VCaP (cell line): ENCODE measurements at regions not wholly inside any gene's neighbourhood (a gene's known extent, or its start where the extent isn't known, plus 50 kb on each side); places are given as distances from the start of the nearest gene placed in this dataset.

Experiments
- H3K27ac ChIP-seq: fragments of 450-650 bp; 2 replicates; pipeline ENCODE4 v1.5.1; 2017
- CTCF ChIP-seq: fragments of 450-650 bp; conservative IDR thresholded peaks from 2 replicates; pipeline ENCODE4 v1.5.1; 2017; ENCODE audit warnings: mild to moderate bottlenecking, moderate library complexity

- no peak for TF ChIP-seq CTCF
- no peak overlapping the region for H3K27ac ChIP-seq
These were observed 125.2 kb downstream of the ALX1 start for GRCh38 chr12:85405262-85405661.

- H3K27ac ChIP-seq: no peak overlapping the region
- TF ChIP-seq CTCF: no peak
These were observed 125.9 kb downstream of the ALX1 start for GRCh38 chr12:85405781-85406522.

GRCh38 chr12:85413266-85413665, 133.2 kb downstream of the ALX1 start:
- no peak for TF ChIP-seq CTCF
- no peak overlapping the region for H3K27ac ChIP-seq

GRCh38 chr12:85422762-85423161, 142.7 kb downstream of the ALX1 start:
- TF ChIP-seq CTCF: no peak

GRCh38 chr12:85423947-85424346, 143.9 kb downstream of the ALX1 start:
- no peak overlapping the region for H3K27ac ChIP-seq
- no peak for TF ChIP-seq CTCF

More at GRCh38 chr12:85422762-85423161, 142.7 kb downstream of the ALX1 start:
- H3K27ac ChIP-seq: no peak overlapping the region

- peak; percentile 89 for TF ChIP-seq CTCF
- no peak overlapping the region for H3K27ac ChIP-seq
These were observed 144.7 kb downstream of the ALX1 start for GRCh38 chr12:85424581-85425348.

GRCh38 chr12:85425349-85425612, 145.3 kb downstream of the ALX1 start:
- no peak overlapping the region for H3K27ac ChIP-seq
- no peak for TF ChIP-seq CTCF
